ENCODE measurements at regions not wholly inside any gene's neighbourhood (a gene's known extent, or its start where the extent isn't known, plus 50 kb on each side); places are given as distances from the start of the nearest gene placed in this dataset.
"Not testable (repeated sequence)": the region's sequence is repeated elsewhere in the genome, so short reads cannot be mapped to it uniquely, and the experiment has no call there.

- TF ChIP-seq CTCF (IDR thresholded peaks at IDR 0.05) = no peak
- intact Hi-C loops (cut with micrococcal nuclease) = no loop called here
- Mint-ChIP-seq H3K4me1 (ENCODE audit: low read depth) (no peaks in the 10 kb centered on the region), H3K27me3 (peaks cover 8% of the 10 kb centered on the region), H3K4me3 (no peak overlapping the region), H3K9me3 (peaks cover 3% of the 10 kb centered on the region), H3K36me3 (ENCODE audit: low read depth) (no peaks in the 10 kb centered on the region), H3K27ac (no peak overlapping the region)
- ATAC-seq (no peak), DNase-seq (no peak)
- CTCF ChIA-PET = no interaction called here
- POLR2A ChIA-PET = no interaction called here
Measured at GRCh38 chr20:48024539-48024938, 239.3 kb upstream of the SULF2 start.

DNA sequence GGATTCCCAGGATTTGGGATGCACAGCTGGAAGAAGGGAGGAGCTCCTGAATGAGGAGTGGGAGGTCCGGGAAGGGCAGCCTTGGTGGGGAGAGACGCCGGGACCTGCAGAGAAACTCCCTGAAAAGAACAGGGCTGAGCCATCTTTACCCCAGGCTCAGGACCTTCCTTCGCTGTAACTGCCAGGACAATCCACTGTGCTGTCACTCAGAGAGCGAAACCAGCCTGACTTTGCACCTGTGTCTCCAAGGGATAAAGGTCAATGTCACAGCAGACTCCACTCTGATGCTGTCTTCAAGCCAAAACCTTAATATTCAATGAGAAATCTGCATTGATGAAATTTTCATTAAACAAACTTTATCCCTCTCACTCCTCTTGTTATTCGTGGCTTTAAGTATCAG is 235.4 kb upstream of the SULF2 start:
- H3K27ac Mint-ChIP-seq; H3K4me3 Mint-ChIP-seq; H3K9me3 Mint-ChIP-seq; intact Hi-C loops (cut with micrococcal nuclease); DNase-seq; H3K36me3 Mint-ChIP-seq (ENCODE audit: low read depth); H3K4me1 Mint-ChIP-seq (ENCODE audit: low read depth); POLR2A ChIA-PET; ATAC-seq; CTCF ChIA-PET: not testable (repeated sequence)
- peaks cover 14% of the 10 kb centered on the region for H3K27me3 Mint-ChIP-seq

GRCh38 chr20:48019940-48020339 is 234.7 kb upstream of the SULF2 start:
- DNase-seq (no peak), ATAC-seq (no peak)
- intact Hi-C loops (cut with micrococcal nuclease) = no loop called here
- TF ChIP-seq CTCF (IDR thresholded peaks at IDR 0.05) = no peak
- Mint-ChIP-seq H3K27me3 (peaks cover 14% of the 10 kb centered on the region), H3K36me3 (ENCODE audit: low read depth) (no peaks in the 10 kb centered on the region), H3K9me3 (peaks cover 3% of the 10 kb centered on the region), H3K4me1 (ENCODE audit: low read depth) (no peaks in the 10 kb centered on the region), H3K4me3 (no peak overlapping the region), H3K27ac (no peak overlapping the region)
- ChIA-PET POLR2A (no interaction called here), CTCF (no interaction called here)

GRCh38 chr20:48019496-48019895 is 234.2 kb upstream of the SULF2 start:
- POLR2A ChIA-PET = no interaction called here
- no peaks in the 10 kb centered on the region for H3K36me3 Mint-ChIP-seq (ENCODE audit: low read depth)
- no peak for TF ChIP-seq CTCF (IDR thresholded peaks at IDR 0.05)

DNA sequence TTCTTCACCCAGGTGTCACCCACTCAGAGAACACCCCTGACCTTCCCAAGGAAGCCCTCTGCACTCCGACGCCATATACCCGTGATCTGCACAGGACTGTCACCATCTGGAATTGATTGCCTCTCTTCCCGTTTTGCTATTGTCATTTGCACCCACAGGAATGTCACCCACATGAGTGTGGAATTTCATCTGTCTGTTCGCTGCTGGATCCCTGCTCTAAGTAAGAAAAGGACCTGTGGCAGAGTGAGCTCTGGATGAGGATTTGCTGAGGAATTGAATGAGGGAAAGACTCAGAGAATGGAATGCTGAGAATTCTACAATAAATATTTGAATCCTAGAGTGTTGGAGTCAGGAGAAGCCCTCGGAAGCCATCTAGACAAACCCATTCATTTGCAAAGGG is 233.6 kb upstream of the SULF2 start:
- H3K4me3 Mint-ChIP-seq = not testable (repeated sequence)

More at GRCh38 chr20:48019496-48019895, 234.2 kb upstream of the SULF2 start:
- Mint-ChIP-seq H3K4me3 (no peak overlapping the region), H3K27ac (no peak overlapping the region), H3K4me1 (ENCODE audit: low read depth) (no peaks in the 10 kb centered on the region), H3K9me3 (peaks cover 3% of the 10 kb centered on the region), H3K27me3 (peaks cover 14% of the 10 kb centered on the region)
- CTCF ChIA-PET = no interaction called here
- intact Hi-C loops (cut with micrococcal nuclease) = no loop called here
- no peak for DNase-seq
- ATAC-seq = no peak

GRCh38 chr20:48017992-48018391 is 232.7 kb upstream of the SULF2 start:
- H3K4me1 Mint-ChIP-seq (ENCODE audit: low read depth) = no peaks in the 10 kb centered on the region
- no peak for TF ChIP-seq CTCF (IDR thresholded peaks at IDR 0.05)
- no peak for DNase-seq
- POLR2A ChIA-PET = no interaction called here
- H3K36me3 Mint-ChIP-seq (ENCODE audit: low read depth) = no peaks in the 10 kb centered on the region
- peaks cover 14% of the 10 kb centered on the region for H3K27me3 Mint-ChIP-seq
- CTCF ChIA-PET = no interaction called here
- peaks cover 3% of the 10 kb centered on the region for H3K9me3 Mint-ChIP-seq
- intact Hi-C loops (cut with micrococcal nuclease) = no loop called here
- no peak for ATAC-seq
- H3K4me3 Mint-ChIP-seq = no peak overlapping the region
- no peak overlapping the region for H3K27ac Mint-ChIP-seq

More for the DNA sequence above, 233.6 kb upstream of the SULF2 start:
- peaks cover 14% of the 10 kb centered on the region for H3K27me3 Mint-ChIP-seq
- intact Hi-C loops (cut with micrococcal nuclease); H3K9me3 Mint-ChIP-seq; DNase-seq; H3K36me3 Mint-ChIP-seq (ENCODE audit: low read depth); H3K27ac Mint-ChIP-seq; POLR2A ChIA-PET; H3K4me1 Mint-ChIP-seq (ENCODE audit: low read depth); CTCF ChIA-PET; ATAC-seq: not testable (repeated sequence)
